Upper lobe of left lung (tissue), 4 donors: ENCODE measurements at regions not wholly inside any gene's neighbourhood (a gene's known extent, or its start where the extent isn't known, plus 50 kb on each side); places are given as distances from the start of the nearest gene placed in this dataset.

ENCODE experiments used
- EP300 ChIP-seq, 4 donors: sonication (generic); formaldehyde crosslinking; IDR thresholded peaks; one replicate each; pipeline ENCODE4 v1.5.1; 2017; ENCODE audit warnings: antibody characterized with exemption in 4 of 4, control low read depth in 2 of 4
- POLR2A ChIP-seq, 4 donors: fragments of 450-650 bp; IDR thresholded peaks; one replicate each; pipeline ENCODE4 v1.5.1; 2016 to 2017; ENCODE audit warnings: antibody characterized with exemption in 4 of 4, mild to moderate bottlenecking in 2 of 4
- POLR2AphosphoS5 ChIP-seq, 2 donors: sonication (generic); formaldehyde crosslinking; IDR thresholded peaks; one replicate each; pipeline ENCODE4 v1.5.1; 2017; ENCODE audit warnings: antibody characterized with exemption in 2 of 2
- TF ChIP-seq, protein P1 (sequence below), 6 experiments: fragments of 450-650 bp in 4 of 6; fragments of 200-600 bp in 2 of 6; sonication (generic) in 2 of 6; IDR thresholded peaks; one replicate each; pipeline ENCODE4 v1.5.1; 2016 to 2019; ENCODE audit warnings: antibody characterized with exemption in 6 of 6

DNA sequence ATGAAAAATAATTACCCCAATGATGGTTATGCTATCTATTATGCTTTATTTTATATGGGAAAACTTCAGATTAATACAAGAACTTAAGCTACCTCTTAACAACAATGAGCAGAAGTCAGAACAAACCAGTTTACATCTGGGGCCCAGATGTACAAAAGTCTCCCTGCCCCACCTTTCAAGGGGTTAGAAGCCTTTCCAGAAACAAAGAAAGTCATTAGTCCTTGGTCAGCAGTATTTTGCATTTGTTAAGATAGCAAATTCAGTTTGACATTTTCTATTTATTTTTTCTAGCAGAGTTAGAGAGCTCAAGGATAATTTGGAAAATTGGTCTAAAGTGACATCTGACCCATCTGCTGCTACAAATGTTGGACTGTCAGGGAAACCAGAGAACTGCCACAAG lies 478.7 kb upstream of the UBE2E2 start:
- TF ChIP-seq, protein P1, sequence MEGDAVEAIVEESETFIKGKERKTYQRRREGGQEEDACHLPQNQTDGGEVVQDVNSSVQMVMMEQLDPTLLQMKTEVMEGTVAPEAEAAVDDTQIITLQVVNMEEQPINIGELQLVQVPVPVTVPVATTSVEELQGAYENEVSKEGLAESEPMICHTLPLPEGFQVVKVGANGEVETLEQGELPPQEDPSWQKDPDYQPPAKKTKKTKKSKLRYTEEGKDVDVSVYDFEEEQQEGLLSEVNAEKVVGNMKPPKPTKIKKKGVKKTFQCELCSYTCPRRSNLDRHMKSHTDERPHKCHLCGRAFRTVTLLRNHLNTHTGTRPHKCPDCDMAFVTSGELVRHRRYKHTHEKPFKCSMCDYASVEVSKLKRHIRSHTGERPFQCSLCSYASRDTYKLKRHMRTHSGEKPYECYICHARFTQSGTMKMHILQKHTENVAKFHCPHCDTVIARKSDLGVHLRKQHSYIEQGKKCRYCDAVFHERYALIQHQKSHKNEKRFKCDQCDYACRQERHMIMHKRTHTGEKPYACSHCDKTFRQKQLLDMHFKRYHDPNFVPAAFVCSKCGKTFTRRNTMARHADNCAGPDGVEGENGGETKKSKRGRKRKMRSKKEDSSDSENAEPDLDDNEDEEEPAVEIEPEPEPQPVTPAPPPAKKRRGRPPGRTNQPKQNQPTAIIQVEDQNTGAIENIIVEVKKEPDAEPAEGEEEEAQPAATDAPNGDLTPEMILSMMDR (IDR thresholded peaks at IDR 0.05): no peak
- TF ChIP-seq POLR2A (IDR thresholded peaks at IDR 0.05) (no peak), POLR2AphosphoS5 (IDR thresholded peaks at IDR 0.05) (no peak), EP300 (IDR thresholded peaks at IDR 0.05) (no peak)
